HCT116 (cell line): ENCODE measurements at regions not wholly inside any gene's neighbourhood (a gene's known extent, or its start where the extent isn't known, plus 50 kb on each side); places are given as distances from the start of the nearest gene placed in this dataset.

Source experiments
- ATAC-seq: fragments of 200-7000 bp; cut with Tn5 transposase; 2 replicates; pipeline ENCODE4 v1.9.1; 2020; ENCODE audit warnings: mild to moderate bottlenecking, moderate library complexity
- BruUV-seq: library from RNA; stranded (reverse); fragments of 400-500 nt; replicated peaks from 2 replicates; lab custom pipeline; 2021; lab: Mats Ljungman, UMichigan
- CTCF ChIA-PET: fragments of 300-600 bp; sonication (Branson Sonifier 250); formaldehyde crosslinking; loops from one replicate; lab custom pipeline; 2021; ENCODE audit warnings: antibody characterized with exemption; lab: Charles Lee
- POLR2A ChIA-PET: fragments of 300-600, 350-600 bp; sonication (Branson Sonifier 250); formaldehyde crosslinking; loops from one replicate; lab custom pipeline; 2021; ENCODE audit warnings: antibody characterized with exemption; lab: Charles Lee
- RAD21 ChIA-PET, 2 experiments: fragments of 300-600 bp; sonication (Branson Sonifier 250); formaldehyde crosslinking; loops; one replicate each; lab custom pipeline; 2023; ENCODE audit warnings: low total read pairs in 2 of 2; ENCODE audit not compliant: uncharacterized antibody in 2 of 2, unreplicated experiment in 2 of 2, low non-redundant PET in 1 of 2; lab: Charles Lee
- DNase-seq: peaks from one replicate; pipeline ENCODE4 v3.0.0-alpha.2; 2010; ENCODE audit warnings: low read depth, low spot score
- H2AFZ ChIP-seq: fragments of 200-600 bp; shearing (Covaris generic), sonication (generic); 2 replicates; pipeline ENCODE4 v1.6.1; 2017; ENCODE audit warnings: low read depth, mixed run types, mixed read lengths, antibody characterized with exemption, low read length; ENCODE audit not compliant: poor library complexity, severe bottlenecking
- H3K27ac ChIP-seq: 2 replicates; pipeline ENCODE4 v1.5.1; 2012; ENCODE audit warnings: low read depth, low read length
- H3K27me3 ChIP-seq: fragments of 200-600 bp; sonication (generic); 2 replicates; pipeline ENCODE4 v1.6.1; 2016; ENCODE audit warnings: mixed run types, low read length, mixed read lengths; ENCODE audit not compliant: insufficient read depth
- H3K36me3 ChIP-seq, 2 experiments: fragments of 200-500 bp in 1 of 2; fragments of 200-600 bp in 1 of 2; sonication (Bioruptor generic) in 1 of 2; sonication (generic) in 1 of 2; 2 replicates each; pipeline versions ENCODE4 v1.5.1 to v1.6.1; 2014 to 2016; ENCODE audit warnings: low read length in 2 of 2, inconsistent platforms in 1 of 2, mixed read lengths in 1 of 2, mixed run types in 1 of 2; ENCODE audit not compliant: insufficient read depth in 2 of 2, control insufficient read depth in 1 of 2
- H3K4me1 ChIP-seq, 2 experiments: fragments of 200-600 bp in 1 of 2; sonication (generic) in 1 of 2; 2 replicates each; pipeline versions ENCODE4 v1.5.1 to v1.6.1; 2012 to 2017; ENCODE audit warnings: low read length in 2 of 2, inconsistent platforms in 1 of 2, mild to moderate bottlenecking in 1 of 2, mixed read lengths in 1 of 2, mixed run types in 1 of 2, moderate library complexity in 1 of 2; ENCODE audit not compliant: insufficient read depth in 2 of 2, control insufficient read depth in 1 of 2
- H3K4me2 ChIP-seq: fragments of 200-600 bp; sonication (generic); 2 replicates; pipeline ENCODE4 v1.6.1; 2017; ENCODE audit warnings: mixed run types, low read length, mixed read lengths
- H3K4me3 ChIP-seq, 2 experiments: fragments of 200-600 bp in 1 of 2; sonication (generic) in 1 of 2; replicated peaks in 1 of 2; 2 replicates each; pipeline ENCODE4 v1.5.1; 2011 to 2016; ENCODE audit warnings: low read length in 2 of 2, control low read depth in 1 of 2, low read depth in 1 of 2, mild to moderate bottlenecking in 1 of 2, mixed read lengths in 1 of 2, mixed run types in 1 of 2
- H3K79me2 ChIP-seq: fragments of 200-600 bp; sonication (generic); 2 replicates; pipeline ENCODE4 v1.6.1; 2017; ENCODE audit warnings: mild to moderate bottlenecking, mixed run types, low read length, moderate library complexity, mixed read lengths; ENCODE audit not compliant: insufficient read depth
- H3K9ac ChIP-seq: fragments of 200-600 bp; sonication (generic); 2 replicates; pipeline ENCODE4 v1.6.1; 2016; ENCODE audit warnings: low read length, mixed read lengths
- H3K9me2 ChIP-seq: fragments of 200-600 bp; sonication (generic), shearing (Covaris generic); 2 replicates; pipeline ENCODE4 v1.6.1; 2017; ENCODE audit warnings: mixed run types, mild to moderate bottlenecking, moderate library complexity; ENCODE audit not compliant: insufficient read depth
- H3K9me3 ChIP-seq, 2 experiments: fragments of 200-500 bp in 1 of 2; fragments of 200-600 bp in 1 of 2; sonication (Bioruptor generic) in 1 of 2; sonication (generic) in 1 of 2; 2 replicates each; pipeline ENCODE4 v1.6.1; 2014 to 2017; ENCODE audit warnings: low read length in 2 of 2, mixed read lengths in 2 of 2, inconsistent platforms in 1 of 2, low read depth in 1 of 2, mild to moderate bottlenecking in 1 of 2, mixed run types in 1 of 2, moderate library complexity in 1 of 2; ENCODE audit not compliant: control insufficient read depth in 1 of 2, insufficient read depth in 1 of 2
- H4K20me1 ChIP-seq: fragments of 200-600 bp; sonication (generic), shearing (Covaris generic); 2 replicates; pipeline ENCODE4 v1.6.1; 2017; ENCODE audit warnings: mixed run types, mild to moderate bottlenecking, moderate library complexity; ENCODE audit not compliant: insufficient read depth
- ATF3 ChIP-seq: IDR thresholded peaks from 2 replicates; pipeline ENCODE4 v1.6.1; 2012
- CEBPB ChIP-seq: IDR thresholded peaks from 2 replicates; pipeline ENCODE4 v1.6.1; 2012; ENCODE audit warnings: low read depth
- EZH2 ChIP-seq: fragments of 200-600 bp; sonication (generic); IDR thresholded peaks from 2 replicates; pipeline ENCODE4 v1.6.1; 2017; ENCODE audit warnings: antibody characterized with exemption, mixed run types
- JUND ChIP-seq: IDR thresholded peaks from 2 replicates; pipeline ENCODE4 v1.6.1; 2012
- MAX ChIP-seq: IDR thresholded peaks from 2 replicates; pipeline ENCODE4 v1.6.1; 2012
- POLR2A ChIP-seq: IDR thresholded peaks from 2 replicates; pipeline ENCODE4 v1.7.0; 2011; ENCODE audit warnings: borderline replicate concordance; ENCODE audit not compliant: insufficient read depth, insufficient read length; ENCODE audit errors: extremely low read depth
- POLR2AphosphoS5 ChIP-seq: IDR thresholded peaks from 2 replicates; pipeline ENCODE4 v1.6.1; 2011; ENCODE audit warnings: mild to moderate bottlenecking, low read depth, low read length, moderate library complexity
- RAD21 ChIP-seq: IDR thresholded peaks from 2 replicates; pipeline ENCODE4 v1.6.1; 2012; ENCODE audit warnings: low read depth, mild to moderate bottlenecking
- SP1 ChIP-seq: IDR thresholded peaks from 2 replicates; pipeline ENCODE4 v1.6.1; 2012; ENCODE audit warnings: low read depth
- TCF7L2 ChIP-seq: IDR thresholded peaks from 2 replicates; pipeline ENCODE4 v1.7.0; 2011; ENCODE audit warnings: borderline replicate concordance, inconsistent platforms; ENCODE audit not compliant: insufficient read depth, insufficient read length; ENCODE audit errors: extremely low read depth
- YY1 ChIP-seq: IDR thresholded peaks from 2 replicates; pipeline ENCODE4 v1.6.1; 2011; ENCODE audit warnings: low read length, low read depth, moderate library complexity, mild to moderate bottlenecking; ENCODE audit not compliant: insufficient replicate concordance; ENCODE audit errors: extremely low read depth
- ZNF274 ChIP-seq: fragments of 200-500 bp; sonication (Bioruptor generic); IDR thresholded peaks from 2 replicates; pipeline ENCODE4 v1.6.1; 2014; ENCODE audit warnings: mild to moderate bottlenecking, low read depth, low read length, inconsistent platforms
- intact Hi-C: fragments of 100-400 bp; cut with micrococcal nuclease; formaldehyde crosslinking; loops from 2 replicates; pipeline ENCODE4 v1.10.0; 2022
- TF ChIP-seq, protein P1 (sequence below): IDR thresholded peaks from 2 replicates; pipeline ENCODE4 v1.6.1; 2012; ENCODE audit warnings: low read depth

DNA sequence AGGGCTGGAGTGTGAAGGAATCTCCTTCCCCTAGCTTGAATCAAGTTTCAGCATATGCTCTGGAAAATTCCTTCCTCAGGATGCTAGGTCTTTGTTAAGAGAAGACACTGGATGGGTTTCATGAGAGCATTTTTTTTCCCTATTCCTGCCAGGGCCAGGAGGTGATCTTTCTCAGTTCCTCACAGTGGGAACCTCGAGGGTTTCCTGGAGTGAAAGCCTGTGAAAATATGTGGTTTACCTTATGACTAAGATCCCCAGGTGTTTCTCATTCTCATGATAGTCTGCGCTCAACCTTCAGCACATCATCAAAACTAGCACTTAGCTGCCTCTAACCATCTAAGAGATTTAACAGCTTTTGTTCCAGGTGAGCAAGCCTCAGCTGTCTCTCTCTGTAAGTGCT, 985.3 kb upstream of the FAT3 start:
- no peak for DNase-seq
- POLR2A ChIA-PET = no interaction called here
- CTCF ChIA-PET = no interaction called here

GRCh38 chr11:91231226-91231625, 993.4 kb upstream of the FAT3 start:
- intact Hi-C loops = no loop called here
- H3K4me2 ChIP-seq = no peak overlapping the region
- H3K9me3 ChIP-seq = peaks cover 0 to 15% of the 10 kb centered on the region in 2 experiments; a peak in 2 of 4 replicates
- no peaks in the 10 kb centered on the region for H3K27me3 ChIP-seq
- H3K4me3 ChIP-seq = no peak overlapping the region
- TF ChIP-seq POLR2AphosphoS5 (no peak), ATF3 (no peak), MAX (no peak), SP1 (no peak), EZH2 (no peak), POLR2A (no peak), RAD21 (no peak), CEBPB (no peak), JUND (no peak), ZNF274 (no peak), TCF7L2 (no peak)
- TF ChIP-seq, protein P1, sequence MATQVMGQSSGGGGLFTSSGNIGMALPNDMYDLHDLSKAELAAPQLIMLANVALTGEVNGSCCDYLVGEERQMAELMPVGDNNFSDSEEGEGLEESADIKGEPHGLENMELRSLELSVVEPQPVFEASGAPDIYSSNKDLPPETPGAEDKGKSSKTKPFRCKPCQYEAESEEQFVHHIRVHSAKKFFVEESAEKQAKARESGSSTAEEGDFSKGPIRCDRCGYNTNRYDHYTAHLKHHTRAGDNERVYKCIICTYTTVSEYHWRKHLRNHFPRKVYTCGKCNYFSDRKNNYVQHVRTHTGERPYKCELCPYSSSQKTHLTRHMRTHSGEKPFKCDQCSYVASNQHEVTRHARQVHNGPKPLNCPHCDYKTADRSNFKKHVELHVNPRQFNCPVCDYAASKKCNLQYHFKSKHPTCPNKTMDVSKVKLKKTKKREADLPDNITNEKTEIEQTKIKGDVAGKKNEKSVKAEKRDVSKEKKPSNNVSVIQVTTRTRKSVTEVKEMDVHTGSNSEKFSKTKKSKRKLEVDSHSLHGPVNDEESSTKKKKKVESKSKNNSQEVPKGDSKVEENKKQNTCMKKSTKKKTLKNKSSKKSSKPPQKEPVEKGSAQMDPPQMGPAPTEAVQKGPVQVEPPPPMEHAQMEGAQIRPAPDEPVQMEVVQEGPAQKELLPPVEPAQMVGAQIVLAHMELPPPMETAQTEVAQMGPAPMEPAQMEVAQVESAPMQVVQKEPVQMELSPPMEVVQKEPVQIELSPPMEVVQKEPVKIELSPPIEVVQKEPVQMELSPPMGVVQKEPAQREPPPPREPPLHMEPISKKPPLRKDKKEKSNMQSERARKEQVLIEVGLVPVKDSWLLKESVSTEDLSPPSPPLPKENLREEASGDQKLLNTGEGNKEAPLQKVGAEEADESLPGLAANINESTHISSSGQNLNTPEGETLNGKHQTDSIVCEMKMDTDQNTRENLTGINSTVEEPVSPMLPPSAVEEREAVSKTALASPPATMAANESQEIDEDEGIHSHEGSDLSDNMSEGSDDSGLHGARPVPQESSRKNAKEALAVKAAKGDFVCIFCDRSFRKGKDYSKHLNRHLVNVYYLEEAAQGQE = no peak
- ATAC-seq = no peak
- RAD21 ChIA-PET = no interaction called here
- POLR2A ChIA-PET = no interaction called here
- H3K4me1 ChIP-seq = no peaks in the 10 kb centered on the region
- no peak overlapping the region for H3K27ac ChIP-seq
- BruUV-seq = no TSS peak
- no peak overlapping the region for H2AFZ ChIP-seq
- H3K79me2 ChIP-seq = no peaks in the 10 kb centered on the region
- H4K20me1 ChIP-seq = no peaks in the 10 kb centered on the region
- CTCF ChIA-PET = no interaction called here
- H3K36me3 ChIP-seq = no peaks in the 10 kb centered on the region
- no peaks in the 10 kb centered on the region for H3K9me2 ChIP-seq
- no peak overlapping the region for H3K9ac ChIP-seq
- DNase-seq = no peak

More for the DNA sequence above, 985.3 kb upstream of the FAT3 start:
- Histone ChIP-seq H3K4me2 (no peak overlapping the region), H3K9me3 (peaks cover 6 to 9% of the 10 kb centered on the region in 2 experiments; a peak in 2 of 4 replicates), H3K4me1 (no peaks in the 10 kb centered on the region), H3K9ac (no peak overlapping the region), H3K4me3 (no peak overlapping the region), H3K27ac (no peak overlapping the region), H2AFZ (no peak overlapping the region), H3K9me2 (no peaks in the 10 kb centered on the region), H3K27me3 (no peaks in the 10 kb centered on the region), H3K36me3 (no peaks in the 10 kb centered on the region), H3K79me2 (no peaks in the 10 kb centered on the region), H4K20me1 (no peaks in the 10 kb centered on the region)
- RAD21 ChIA-PET = no interaction called here
- no TSS peak for BruUV-seq
- intact Hi-C loops = no loop called here
- TF ChIP-seq YY1 = no peak
- no peak for ATAC-seq
